HG02588 (cell line): ENCODE measurements at regions not wholly inside any gene's neighbourhood (a gene's known extent, or its start where the extent isn't known, plus 50 kb on each side); places are given as distances from the start of the nearest gene placed in this dataset.

Experiments used
- ATAC-seq: cut with Tn5 transposase; IDR thresholded peaks from one replicate; pipeline ENCODE4 v1.9.1; 2021; ENCODE audit warnings: mild to moderate bottlenecking, moderate library complexity; ENCODE audit not compliant: unreplicated experiment

- ATAC-seq = no peak
Observed at GRCh38 chr12:132395192-132395907, 66.0 kb upstream of the GALNT9 start.

- ATAC-seq = no peak
Observed at GRCh38 chr12:132393991-132394949, 64.9 kb upstream of the GALNT9 start.

- ATAC-seq = no peak
Observed at GRCh38 chr12:132393245-132393795, 63.9 kb upstream of the GALNT9 start.

- ATAC-seq = no peak
Observed at GRCh38 chr12:132392389-132393244, 63.2 kb upstream of the GALNT9 start.

GRCh38 chr12:132391326-132392041 lies 62.1 kb upstream of the GALNT9 start:
- ATAC-seq = no peak

GRCh38 chr12:132390287-132391076 lies 61.1 kb upstream of the GALNT9 start:
- ATAC-seq = no peak

- ATAC-seq = no peak
Observed at GRCh38 chr12:132389526-132390286, 60.3 kb upstream of the GALNT9 start.

- ATAC-seq = no peak
Observed at GRCh38 chr12:132389026-132389425, 59.6 kb upstream of the GALNT9 start.

- no peak for ATAC-seq
Observed at GRCh38 chr12:132388379-132389015, 59.1 kb upstream of the GALNT9 start.

- no peak for ATAC-seq
Observed at GRCh38 chr12:132386926-132387497, 57.6 kb upstream of the GALNT9 start.

- ATAC-seq = no peak
Observed at GRCh38 chr12:132385923-132386751, 56.7 kb upstream of the GALNT9 start.

- ATAC-seq = no peak
Observed at GRCh38 chr12:132384916-132385774, 55.8 kb upstream of the GALNT9 start.

GRCh38 chr12:132380641-132381040 lies 51.3 kb upstream of the GALNT9 start:
- no peak for ATAC-seq

GRCh38 chr12:132379996-132380395 lies 50.6 kb upstream of the GALNT9 start:
- no peak for ATAC-seq

- ATAC-seq = no peak
Observed at GRCh38 chr12:132379576-132379975, 50.2 kb upstream of the GALNT9 start.
